ENCODE measurements at regions not wholly inside any gene's neighbourhood (a gene's known extent, or its start where the extent isn't known, plus 50 kb on each side); places are given as distances from the start of the nearest gene placed in this dataset.

- no peak overlapping the region for H3K23ac ChIP-seq (ENCODE audit: insufficient read length, low read depth, low read length)
- Mint-ChIP-seq H3K36me3 (ENCODE audit: insufficient read depth in 1 of 3, low read depth in 3 of 3) (no peaks in the 10 kb centered on the region), H3K27ac (no peak overlapping the region), H3K4me3 (no peak overlapping the region), H3K9me3 (no peaks in the 10 kb centered on the region), H3K27me3 (ENCODE audit: low read depth) (no peaks in the 10 kb centered on the region), H3K4me1 (peaks cover 0 to 2% of the 10 kb centered on the region in 2 experiments; a peak in 1 of 4 replicates)
- no peaks in the 10 kb centered on the region for H3K4me1 ChIP-seq (ENCODE audit: insufficient read depth, low read length)
- H4K8ac ChIP-seq (replicated peaks; ENCODE audit: insufficient read length, low read depth, low read length) = no peak overlapping the region
- no peak overlapping the region for H2BK12ac ChIP-seq (ENCODE audit: insufficient read length, low read depth, low read length)
- H2AK5ac ChIP-seq (ENCODE audit: insufficient read length, low read length) = no peak overlapping the region
- H2AFZ ChIP-seq (ENCODE audit: low read length) = no peak overlapping the region
- H3K56ac ChIP-seq (ENCODE audit: insufficient read length, low read depth, low read length) = no peak overlapping the region
- TF ChIP-seq CTCF (conservative IDR thresholded peaks at IDR 0.05) = no peak
- no peaks in the 10 kb centered on the region for H4K20me1 ChIP-seq (ENCODE audit: control insufficient read depth, insufficient read depth, insufficient read length)
- H2BK20ac ChIP-seq (ENCODE audit: low read depth, low read length, poor library complexity, severe bottlenecking) = no peak overlapping the region
- no peak overlapping the region for H3K27ac ChIP-seq (ENCODE audit: insufficient read length, low read depth, low read length)
- DNase-seq = no peak
- H3K27me3 ChIP-seq (ENCODE audit: insufficient read depth, low read length) = no peaks in the 10 kb centered on the region
- H3K18ac ChIP-seq (ENCODE audit: insufficient read length, low read depth, low read length) = no peak overlapping the region
- no peak overlapping the region for H2BK120ac ChIP-seq (ENCODE audit: low read depth, low read length, poor library complexity, severe bottlenecking)
- H3K4me2 ChIP-seq (ENCODE audit: insufficient read depth, insufficient read length, low read length) = no peak overlapping the region
- H3K9ac ChIP-seq (ENCODE audit: extremely low read depth, insufficient read length, low read length) = no peak overlapping the region
- H3K14ac ChIP-seq (ENCODE audit: insufficient read depth, low read length) = no peak overlapping the region
- H3K79me1 ChIP-seq (ENCODE audit: insufficient read depth, low read depth, low read length, poor library complexity, severe bottlenecking) = no peaks in the 10 kb centered on the region
- H3K79me2 ChIP-seq (ENCODE audit: insufficient read depth, low read length) = no peaks in the 10 kb centered on the region
- no peak overlapping the region for H2BK5ac ChIP-seq (ENCODE audit: insufficient read length, low read length)
- no peak overlapping the region for H4K91ac ChIP-seq (ENCODE audit: insufficient read length, low read depth, low read length)
- no CpG with 5 or more reads among the region's 1 CpG for WGBS (ENCODE audit: extremely low coverage, insufficient read length, low lambda C conversion rate)
- no peak overlapping the region for H3K4ac ChIP-seq (ENCODE audit: low read depth, low read length)
- H3K23me2 ChIP-seq (ENCODE audit: insufficient read length, low read depth, low read length, poor library complexity, severe bottlenecking) = no peaks in the 10 kb centered on the region
- no peak overlapping the region for H3T11ph ChIP-seq (ENCODE audit: low read length)
- H4K5ac ChIP-seq (ENCODE audit: insufficient read length, low read depth, low read length) = no peak overlapping the region
- H2BK15ac ChIP-seq (ENCODE audit: low read depth, low read length) = no peak overlapping the region
- H3K9me3 ChIP-seq (ENCODE audit: control insufficient read depth, low read depth, low read length) = no peaks in the 10 kb centered on the region
These were observed 535.4 kb upstream of the NRSN1 start for GRCh38 chr6:23590498-23591126.
